Neuronal stem cell (in vitro differentiated cells): ENCODE measurements at regions not wholly inside any gene's neighbourhood (a gene's known extent, or its start where the extent isn't known, plus 50 kb on each side); places are given as distances from the start of the nearest gene placed in this dataset.

Experiments used
- DNase-seq: peaks from one replicate; pipeline ENCODE4 v3.0.0-alpha.2; 2013; ENCODE audit warnings: low spot score
- H2AFZ ChIP-seq: one replicate; pipeline ENCODE4 v1.6.1; 2013; ENCODE audit warnings: mild to moderate bottlenecking, low read length, inconsistent platforms
- H2AK5ac ChIP-seq: 2 replicates; pipeline ENCODE4 v1.6.1; 2013; ENCODE audit warnings: low read depth, mild to moderate bottlenecking, inconsistent platforms, low read length, moderate library complexity, mixed read lengths
- H2BK120ac ChIP-seq: 2 replicates; pipeline ENCODE4 v1.6.1; 2013; ENCODE audit warnings: low read depth, mild to moderate bottlenecking, inconsistent platforms, low read length, moderate library complexity, mixed read lengths
- H2BK12ac ChIP-seq: one replicate; pipeline ENCODE4 v1.6.1; 2013; ENCODE audit warnings: low read length, inconsistent platforms
- H2BK15ac ChIP-seq: 2 replicates; pipeline ENCODE4 v1.6.1; 2013; ENCODE audit warnings: mild to moderate bottlenecking, low read length, inconsistent platforms, mixed read lengths
- H2BK5ac ChIP-seq: one replicate; pipeline ENCODE4 v1.6.1; 2013; ENCODE audit warnings: inconsistent platforms, mild to moderate bottlenecking, low read length, moderate library complexity
- H3K14ac ChIP-seq: one replicate; pipeline ENCODE4 v1.6.1; 2013; ENCODE audit warnings: low read length, inconsistent platforms
- H3K18ac ChIP-seq: 2 replicates; pipeline ENCODE4 v1.6.1; 2013; ENCODE audit warnings: low read length, inconsistent platforms
- H3K23ac ChIP-seq: 2 replicates; pipeline ENCODE4 v1.6.1; 2013; ENCODE audit warnings: low read depth, mild to moderate bottlenecking, mixed read lengths, low read length, inconsistent platforms; ENCODE audit not compliant: poor library complexity
- H3K27ac ChIP-seq: replicated peaks from 3 replicates; pipeline ENCODE4 v1.5.1; 2013; ENCODE audit warnings: low read length, inconsistent platforms
- H3K27me3 ChIP-seq, 3 experiments: 2 replicates each; pipeline ENCODE4 v1.6.1; 2013; ENCODE audit warnings: low read length in 3 of 3, mild to moderate bottlenecking in 2 of 3, inconsistent platforms in 1 of 3, low read depth in 1 of 3, mixed read lengths in 1 of 3, moderate library complexity in 1 of 3; ENCODE audit not compliant: control insufficient read depth in 3 of 3, insufficient read depth in 3 of 3
- H3K36me3 ChIP-seq, 2 donors: replicated peaks in 1 of 2; 2 replicates each; pipeline ENCODE4 v1.6.1; 2013; ENCODE audit warnings: low read length in 2 of 2; ENCODE audit not compliant: control insufficient read depth in 2 of 2, insufficient read depth in 2 of 2
- H3K4ac ChIP-seq: 2 replicates; pipeline ENCODE4 v1.6.1; 2013; ENCODE audit warnings: inconsistent platforms, mild to moderate bottlenecking, low read length, moderate library complexity
- H3K4me1 ChIP-seq, 2 donors: 1 replicate in 1 of 2; 2 replicates in 1 of 2; pipeline ENCODE4 v1.6.1; 2013; ENCODE audit warnings: low read length in 2 of 2, low read depth in 1 of 2; ENCODE audit not compliant: control insufficient read depth in 2 of 2, insufficient read depth in 1 of 2
- H3K4me2 ChIP-seq: one replicate; pipeline ENCODE4 v1.6.1; 2013; ENCODE audit warnings: mild to moderate bottlenecking, low read length, inconsistent platforms; ENCODE audit not compliant: insufficient read depth, poor library complexity, severe bottlenecking
- H3K4me3 ChIP-seq, 2 donors: 2 replicates each; pipeline ENCODE4 v1.5.1; 2013; ENCODE audit warnings: low read length in 2 of 2, mild to moderate bottlenecking in 2 of 2, inconsistent platforms in 1 of 2, moderate library complexity in 1 of 2
- H3K79me1 ChIP-seq: one replicate; pipeline ENCODE4 v1.6.1; 2013; ENCODE audit warnings: low read depth, mild to moderate bottlenecking, inconsistent platforms, low read length, moderate library complexity
- H3K9ac ChIP-seq: one replicate; pipeline ENCODE4 v1.6.1; 2013; ENCODE audit warnings: mild to moderate bottlenecking, low read depth, low read length, inconsistent platforms; ENCODE audit not compliant: poor library complexity
- H3K9me3 ChIP-seq, 2 donors: replicated peaks in 1 of 2; 2 replicates each; pipeline versions ENCODE3 to v1.6.1; 2013; ENCODE audit warnings: low read length in 2 of 2, mild to moderate bottlenecking in 2 of 2, inconsistent platforms in 1 of 2, low read depth in 1 of 2, mixed read lengths in 1 of 2, moderate library complexity in 1 of 2; ENCODE audit not compliant: control insufficient read depth in 2 of 2, insufficient read depth in 1 of 2
- H4K8ac ChIP-seq: one replicate; pipeline ENCODE4 v1.6.1; 2013; ENCODE audit warnings: low read depth, mild to moderate bottlenecking, inconsistent platforms, low read length, moderate library complexity
- H4K91ac ChIP-seq: one replicate; pipeline ENCODE4 v1.6.1; 2013; ENCODE audit warnings: low read length, low read depth, mild to moderate bottlenecking, inconsistent platforms; ENCODE audit not compliant: poor library complexity
- WGBS, 2 donors: extraction: QIAGEN DNeasy Blood & Tissue Kit; methylation state at CpG; one replicate each; pipeline ENCODE4 v1.1.7; 2013; ENCODE audit warnings: missing lambda C conversion rate in 2 of 2, mixed read lengths in 1 of 2; ENCODE audit not compliant: insufficient read length in 2 of 2, insufficient replicate concordance in 1 of 2; ENCODE audit errors: extremely low coverage in 2 of 2; 5-methylcytosine and 5-hydroxymethylcytosine counted together

- Histone ChIP-seq H4K91ac (no peak overlapping the region), H2BK120ac (no peak overlapping the region), H3K4me2 (no peak overlapping the region), H3K9ac (no peak overlapping the region), H3K4ac (no peak overlapping the region), H3K79me1 (no peaks in the 10 kb centered on the region), H4K8ac (no peak overlapping the region), H3K14ac (no peak overlapping the region), H2AFZ (no peak overlapping the region), H3K27me3 (no peaks in the 10 kb centered on the region), H3K4me1 (no peaks in the 10 kb centered on the region), H3K27ac (no peak overlapping the region), H3K36me3 (no peaks in the 10 kb centered on the region), H3K23ac (no peak overlapping the region), H2BK5ac (no peak overlapping the region), H2BK15ac (no peak overlapping the region), H3K18ac (no peak overlapping the region), H3K9me3 (no peaks in the 10 kb centered on the region), H2AK5ac (no peak overlapping the region), H3K4me3 (no peak overlapping the region), H2BK12ac (no peak overlapping the region)
- WGBS, 2 donors, result no CpG with 5 or more reads among the region's 2 CpGs
- no peak for DNase-seq
Observed at GRCh38 chr6:147108259-147108910, 95.8 kb upstream of the STXBP5 start.

GRCh38 chr6:147109707-147110106 lies 94.5 kb upstream of the STXBP5 start:
- H3K9ac ChIP-seq, result no peak overlapping the region
- DNase-seq, result no peak
- no peak overlapping the region for H2BK120ac ChIP-seq
- no peak overlapping the region for H4K8ac ChIP-seq
- no peak overlapping the region for H3K4me3 ChIP-seq
- no peaks in the 10 kb centered on the region for H3K9me3 ChIP-seq
- H2AK5ac ChIP-seq, result no peak overlapping the region
- H3K4ac ChIP-seq, result no peak overlapping the region
- no CpG with 5 or more reads among the region's 4 CpGs for WGBS, 2 donors
- no peaks in the 10 kb centered on the region for H3K36me3 ChIP-seq
- H4K91ac ChIP-seq, result no peak overlapping the region
- H3K27ac ChIP-seq, result no peak overlapping the region
- no peak overlapping the region for H2BK15ac ChIP-seq
- H3K23ac ChIP-seq, result no peak overlapping the region
- no peak overlapping the region for H2BK5ac ChIP-seq
- H3K27me3 ChIP-seq, result no peaks in the 10 kb centered on the region
- no peak overlapping the region for H3K18ac ChIP-seq
- no peaks in the 10 kb centered on the region for H3K79me1 ChIP-seq
- H2BK12ac ChIP-seq, result no peak overlapping the region
- H3K4me1 ChIP-seq, result no peaks in the 10 kb centered on the region
- H3K14ac ChIP-seq, result no peak overlapping the region
- no peak overlapping the region for H2AFZ ChIP-seq
- H3K4me2 ChIP-seq, result no peak overlapping the region

GRCh38 chr6:147116056-147116455 lies 88.2 kb upstream of the STXBP5 start:
- Histone ChIP-seq H3K4me1 (peaks cover 0 to 2% of the 10 kb centered on the region in 2 donors), H3K9ac (no peak overlapping the region), H3K9me3 (no peaks in the 10 kb centered on the region), H3K4me3 (no peak overlapping the region), H2BK15ac (no peak overlapping the region), H3K79me1 (no peaks in the 10 kb centered on the region), H2BK12ac (no peak overlapping the region), H4K8ac (no peak overlapping the region), H2AFZ (no peak overlapping the region), H3K27ac (no peak overlapping the region), H3K23ac (no peak overlapping the region), H3K27me3 (no peaks in the 10 kb centered on the region), H2BK120ac (no peak overlapping the region), H3K36me3 (no peaks in the 10 kb centered on the region), H3K14ac (no peak overlapping the region), H3K18ac (no peak overlapping the region), H3K4ac (no peak overlapping the region), H4K91ac (no peak overlapping the region), H2BK5ac (no peak overlapping the region), H3K4me2 (no peak overlapping the region), H2AK5ac (no peak overlapping the region)
- WGBS, 2 donors, result no CpG with 5 or more reads among the region's 4 CpGs
- no peak for DNase-seq

GRCh38 chr6:147117011-147117410 lies 87.2 kb upstream of the STXBP5 start:
- Histone ChIP-seq H3K9me3 (no peaks in the 10 kb centered on the region), H3K4ac (no peak overlapping the region), H2BK5ac (no peak overlapping the region), H2AK5ac (no peak overlapping the region), H2BK12ac (no peak overlapping the region), H3K18ac (no peak overlapping the region), H3K4me3 (no peak overlapping the region), H2AFZ (no peak overlapping the region), H2BK120ac (no peak overlapping the region), H3K79me1 (no peaks in the 10 kb centered on the region), H3K4me1 (peaks cover 0 to 2% of the 10 kb centered on the region in 2 donors), H3K27me3 (no peaks in the 10 kb centered on the region), H3K36me3 (no peaks in the 10 kb centered on the region), H3K27ac (no peak overlapping the region), H3K14ac (no peak overlapping the region), H3K4me2 (no peak overlapping the region), H4K8ac (no peak overlapping the region), H2BK15ac (no peak overlapping the region), H3K23ac (no peak overlapping the region), H4K91ac (no peak overlapping the region), H3K9ac (no peak overlapping the region)
- WGBS, 2 donors, result no CpG with 5 or more reads among the region's 2 CpGs
- DNase-seq, result no peak
